Spleen (tissue), 11 donors: ENCODE measurements at regions not wholly inside any gene's neighbourhood (a gene's known extent, or its start where the extent isn't known, plus 50 kb on each side); places are given as distances from the start of the nearest gene placed in this dataset.

Experiments
- DNase-seq: peaks from one replicate; pipeline ENCODE4 v3.0.0-alpha.2; 2020
- H3K27ac ChIP-seq, 8 donors: fragments of 200-600 bp; sonication (generic) in 7 of 8; 1 replicate in 4 of 8; 2 replicates in 4 of 8; pipeline versions ENCODE4 v1.5.0 to v1.8.0; 2016 to 2021; ENCODE audit warnings: inconsistent platforms in 4 of 8, mild to moderate bottlenecking in 4 of 8, moderate library complexity in 1 of 8
- H3K27me3 ChIP-seq, 7 donors: fragments of 200-600 bp; sonication (generic) in 6 of 7; replicated peaks in 1 of 7; 1 replicate in 4 of 7; 2 replicates in 3 of 7; pipeline versions ENCODE4 v1.5.0 to v1.8.0; 2016 to 2021; ENCODE audit warnings: inconsistent platforms in 3 of 7, mild to moderate bottlenecking in 1 of 7
- H3K36me3 ChIP-seq, 6 donors: fragments of 200-600 bp; sonication (generic) in 5 of 6; 1 replicate in 4 of 6; 2 replicates in 2 of 6; pipeline versions ENCODE4 v1.5.0 to v1.8.0; 2016 to 2021; ENCODE audit warnings: inconsistent platforms in 2 of 6
- H3K4me1 ChIP-seq, 6 donors: fragments of 200-600 bp; sonication (generic) in 5 of 6; 1 replicate in 3 of 6; 2 replicates in 3 of 6; pipeline versions ENCODE4 v1.5.0 to v1.8.0; 2016 to 2021; ENCODE audit warnings: inconsistent platforms in 3 of 6
- H3K4me3 ChIP-seq, 8 donors: fragments of 200-600 bp; sonication (generic) in 7 of 8; 1 replicate in 4 of 8; 2 replicates in 4 of 8; pipeline versions ENCODE4 v1.5.0 to v1.8.0; 2016 to 2021; ENCODE audit warnings: inconsistent platforms in 4 of 8, mild to moderate bottlenecking in 4 of 8, moderate library complexity in 2 of 8
- H3K9me3 ChIP-seq, 8 donors: fragments of 200-600 bp; sonication (generic) in 7 of 8; 1 replicate in 4 of 8; 2 replicates in 4 of 8; pipeline versions ENCODE4 v1.5.0 to v1.8.0; 2016 to 2021; ENCODE audit warnings: inconsistent platforms in 4 of 8
- CTCF ChIP-seq, 11 experiments: fragments of 200-600 bp in 7 of 11; fragments of 450-650 bp in 4 of 11; sonication (generic) in 4 of 11; IDR thresholded peaks in 8 of 11; conservative IDR thresholded peaks in 3 of 11; 1 replicate in 7 of 11; 2 replicates in 4 of 11; pipeline versions ENCODE4 v1.4.0 to v1.8.0; 2016 to 2021; ENCODE audit warnings: antibody characterized with exemption in 11 of 11, inconsistent platforms in 4 of 11, mild to moderate bottlenecking in 1 of 11
- POLR2A ChIP-seq, 3 donors: fragments of 450-650 bp; IDR thresholded peaks; one replicate each; pipeline ENCODE4 v1.5.1; 2017; ENCODE audit warnings: antibody characterized with exemption in 3 of 3, mild to moderate bottlenecking in 1 of 3
- POLR2AphosphoS5 ChIP-seq, 3 donors: sonication (generic); formaldehyde crosslinking; IDR thresholded peaks; one replicate each; pipeline ENCODE4 v1.5.1; 2017; ENCODE audit warnings: antibody characterized with exemption in 3 of 3
- WGBS, 5 donors: extraction: QIAGEN DNeasy Blood & Tissue Kit in 3 of 5; methylation state at CpG; one replicate each; pipeline versions ENCODE4 v1.1.5 to v1.1.7; 2013 to 2018; 5-methylcytosine and 5-hydroxymethylcytosine counted together
- intact Hi-C: fragments of 100-400 bp; cut with DNase I; formaldehyde crosslinking; loops from one replicate; pipeline ENCODE4 v1.15.0; 2023; ENCODE audit warnings: low total_unique reads
- donor health status: healthy with polysubstance abuse.
- donor health status: DM: no; HTN: no; CAD: no; lungs with moderate emphysema.
- donor health status: DM: no; HTN: no; CAD: no.
- donor health status: Bipolar disorder and iron deficiency.
- donor health status: healthy.
- donor health status: DM: no; HTN: no; CAD: no.
- donor health status: DM: yes; HTN: yes; CAD: no.

GRCh38 chr2:240254337-240255164, 114.1 kb upstream of the OTOS start:
- no peaks in the 10 kb centered on the region for H3K36me3 ChIP-seq
- 79 to 91% (median 90%) methylated on average over 12 to 15 of the region's 15 CpGs for WGBS, 5 donors
- no peak overlapping the region for H3K27ac ChIP-seq
- H3K27me3 ChIP-seq = peaks cover 0 to 11% (median 0%) of the 10 kb centered on the region in 7 donors
- intact Hi-C loops = no loop called here
- no peak overlapping the region for H3K4me3 ChIP-seq
- peaks cover 0 to 36% (median 14%) of the 10 kb centered on the region in 6 donors for H3K4me1 ChIP-seq
- DNase-seq = peak; percentile 48
- TF ChIP-seq POLR2AphosphoS5 (IDR thresholded peaks at IDR 0.05) (no peak), POLR2A (IDR thresholded peaks at IDR 0.05) (no peak), CTCF (IDR thresholded peaks at IDR 0.05 in 8 of 11, conservative IDR thresholded peaks at IDR 0.05 in 3 of 11) (no peak)
- no peaks in the 10 kb centered on the region for H3K9me3 ChIP-seq

GRCh38 chr2:240255165-240255491, 114.7 kb upstream of the OTOS start:
- Histone ChIP-seq H3K27ac (no peak overlapping the region), H3K36me3 (no peaks in the 10 kb centered on the region), H3K4me1 (peaks cover 0 to 37% (median 14%) of the 10 kb centered on the region in 6 donors), H3K9me3 (no peaks in the 10 kb centered on the region), H3K27me3 (peaks cover 0 to 11% (median 0%) of the 10 kb centered on the region in 7 donors), H3K4me3 (no peak overlapping the region)
- TF ChIP-seq CTCF (IDR thresholded peaks at IDR 0.05 in 8 of 11, conservative IDR thresholded peaks at IDR 0.05 in 3 of 11) = no peak
- TF ChIP-seq POLR2AphosphoS5 (IDR thresholded peaks at IDR 0.05) = no peak
- intact Hi-C loops = no loop called here
- peak; percentile 51 for DNase-seq
- WGBS, 5 donors = 65 to 87% (median 73%) methylated on average over 8 of the region's 8 CpGs

GRCh38 chr2:240255811-240256703, 115.6 kb upstream of the OTOS start:
- intact Hi-C loops = no loop called here
- peak; percentile 56 for DNase-seq
- H3K4me1 ChIP-seq = peaks cover 0 to 30% (median 9%) of the 10 kb centered on the region in 6 donors
- H3K36me3 ChIP-seq = no peaks in the 10 kb centered on the region
- 80 to 84% (median 81%) methylated on average over 20 of the region's 20 CpGs for WGBS, 5 donors
- no peaks in the 10 kb centered on the region for H3K9me3 ChIP-seq
- TF ChIP-seq POLR2A (IDR thresholded peaks at IDR 0.05) (no peak), CTCF (IDR thresholded peaks at IDR 0.05 in 8 of 11, conservative IDR thresholded peaks at IDR 0.05 in 3 of 11) (no peak), POLR2AphosphoS5 (IDR thresholded peaks at IDR 0.05) (no peak)
- H3K4me3 ChIP-seq = no peak overlapping the region
- peaks cover 0 to 6% (median 0%) of the 10 kb centered on the region in 7 donors for H3K27me3 ChIP-seq
- no peak overlapping the region for H3K27ac ChIP-seq
